Sigmoid colon (tissue), 6 donors: ENCODE measurements at regions not wholly inside any gene's neighbourhood (a gene's known extent, or its start where the extent isn't known, plus 50 kb on each side); places are given as distances from the start of the nearest gene placed in this dataset.

ENCODE experiments used
- DNase-seq: peaks from one replicate; pipeline ENCODE4 v3.0.0-alpha.2; 2019
- H3K27ac ChIP-seq, 4 donors: fragments of 200-600 bp; sonication (generic); one replicate each; pipeline ENCODE4 v1.5.1; 2016 to 2019; ENCODE audit warnings: mild to moderate bottlenecking in 1 of 4
- H3K27me3 ChIP-seq, 3 donors: fragments of 200-600 bp; sonication (generic); one replicate each; pipeline ENCODE4 v1.5.1; 2019; ENCODE audit warnings: mild to moderate bottlenecking in 1 of 3
- H3K36me3 ChIP-seq, 4 donors: fragments of 200-600 bp; sonication (generic); one replicate each; pipeline ENCODE4 v1.5.1; 2016 to 2019
- H3K4me1 ChIP-seq, 4 donors: fragments of 200-600 bp; sonication (generic); one replicate each; pipeline ENCODE4 v1.5.1; 2017 to 2019
- H3K4me3 ChIP-seq, 4 donors: fragments of 200-600 bp; sonication (generic); one replicate each; pipeline ENCODE4 v1.5.1; 2017 to 2019; ENCODE audit warnings: mild to moderate bottlenecking in 2 of 4, moderate library complexity in 1 of 4
- H3K9me3 ChIP-seq, 4 donors: fragments of 200-600 bp in 3 of 4; sonication (generic) in 3 of 4; one replicate each; pipeline versions ENCODE4 v1.5.1 to v1.6.1; 2013 to 2019
- CTCF ChIP-seq, 4 experiments: fragments of 450-650 bp in 3 of 4; fragments of 200-600 bp in 1 of 4; IDR thresholded peaks; one replicate each; pipeline ENCODE4 v1.5.1; 2016 to 2019; ENCODE audit warnings: antibody characterized with exemption in 4 of 4, mild to moderate bottlenecking in 3 of 4, moderate library complexity in 2 of 4
- EP300 ChIP-seq, 4 donors: sonication (generic); formaldehyde crosslinking; IDR thresholded peaks; one replicate each; pipeline ENCODE4 v1.6.1; 2017; ENCODE audit warnings: antibody characterized with exemption in 4 of 4
- POLR2A ChIP-seq, 2 donors: fragments of 450-650 bp; IDR thresholded peaks; one replicate each; pipeline ENCODE4 v1.6.1; 2016; ENCODE audit warnings: antibody characterized with exemption in 2 of 2, mild to moderate bottlenecking in 2 of 2, moderate library complexity in 2 of 2
- POLR2AphosphoS5 ChIP-seq, 4 donors: sonication (generic); formaldehyde crosslinking; IDR thresholded peaks; one replicate each; pipeline ENCODE4 v1.6.1; 2017; ENCODE audit warnings: antibody characterized with exemption in 4 of 4
- WGBS, 2 donors: extraction: QIAGEN DNeasy Blood & Tissue Kit; methylation state at CpG; one replicate each; pipeline ENCODE4 v1.1.7; 2013; 5-methylcytosine and 5-hydroxymethylcytosine counted together
- intact Hi-C: fragments of 100-400 bp; cut with DNase I; formaldehyde crosslinking; loops from one replicate; pipeline ENCODE4 v1.15.1; 2023
- donor health status: healthy with polysubstance abuse.
- donor health status: healthy.

- Histone ChIP-seq H3K27ac (no peak overlapping the region), H3K27me3 (no peaks in the 10 kb centered on the region), H3K4me1 (no peaks in the 10 kb centered on the region), H3K36me3 (no peaks in the 10 kb centered on the region), H3K4me3 (no peak overlapping the region), H3K9me3 (no peaks in the 10 kb centered on the region)
- 63 to 82% methylated on average over 4 of the region's 4 CpGs for WGBS, 2 donors
- TF ChIP-seq POLR2A (IDR thresholded peaks at IDR 0.05) (no peak), CTCF (IDR thresholded peaks at IDR 0.05) (no peak), POLR2AphosphoS5 (IDR thresholded peaks at IDR 0.05) (no peak), EP300 (IDR thresholded peaks at IDR 0.05) (no peak)
- no peak for DNase-seq
- intact Hi-C loops = no loop called here
These were observed 696.8 kb downstream of the OTOL1 start for GRCh38 chr3:162193148-162194095.

GRCh38 chr3:162195147-162195546 is 698.5 kb downstream of the OTOL1 start:
- no peak for TF ChIP-seq EP300 (IDR thresholded peaks at IDR 0.05)
- no peak for TF ChIP-seq POLR2AphosphoS5 (IDR thresholded peaks at IDR 0.05)
- TF ChIP-seq CTCF (IDR thresholded peaks at IDR 0.05) = no peak
- no peak for TF ChIP-seq POLR2A (IDR thresholded peaks at IDR 0.05)
- no peaks in the 10 kb centered on the region for H3K4me1 ChIP-seq
- WGBS, 2 donors = 79 to 85% methylated on average over 3 of the region's 3 CpGs
- no peaks in the 10 kb centered on the region for H3K27me3 ChIP-seq
- no peaks in the 10 kb centered on the region for H3K36me3 ChIP-seq
- H3K9me3 ChIP-seq = no peaks in the 10 kb centered on the region
- no peak for DNase-seq
- H3K27ac ChIP-seq = no peak overlapping the region
- intact Hi-C loops = no loop called here
- H3K4me3 ChIP-seq = no peak overlapping the region

- H3K9me3 ChIP-seq = no peaks in the 10 kb centered on the region
- no peaks in the 10 kb centered on the region for H3K36me3 ChIP-seq
- H3K27me3 ChIP-seq = no peaks in the 10 kb centered on the region
- no peak overlapping the region for H3K27ac ChIP-seq
- no peaks in the 10 kb centered on the region for H3K4me1 ChIP-seq
- no peak for DNase-seq
- intact Hi-C loops = no loop called here
- no peak for TF ChIP-seq POLR2A (IDR thresholded peaks at IDR 0.05)
- TF ChIP-seq EP300 (IDR thresholded peaks at IDR 0.05) = no peak
- no peak for TF ChIP-seq POLR2AphosphoS5 (IDR thresholded peaks at IDR 0.05)
- no peak for TF ChIP-seq CTCF (IDR thresholded peaks at IDR 0.05)
- no peak overlapping the region for H3K4me3 ChIP-seq
- WGBS, 2 donors = 57 to 64% methylated on average over 2 of the region's 2 CpGs
These were observed 700.4 kb downstream of the OTOL1 start for GRCh38 chr3:162196964-162197363.

DNA sequence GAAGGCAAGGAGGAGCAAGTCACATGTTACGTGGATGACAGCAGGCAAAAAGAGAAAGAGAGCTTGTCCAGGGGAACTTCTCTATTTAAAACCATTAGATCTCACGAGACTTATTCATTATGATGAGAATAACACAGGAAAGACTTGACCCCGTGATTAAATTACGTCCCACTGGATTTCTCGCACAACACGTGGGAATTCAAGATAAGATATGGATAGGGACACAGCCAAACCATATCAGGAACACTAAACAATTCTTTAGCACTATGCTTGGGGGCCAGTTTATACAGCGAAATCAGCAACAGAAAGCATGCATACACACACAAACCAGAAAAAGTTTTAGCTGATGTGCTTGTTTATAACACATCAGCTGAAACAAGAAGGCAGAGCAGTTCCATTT is 704.2 kb downstream of the OTOL1 start:
- DNase-seq = no peak
- Histone ChIP-seq H3K36me3 (no peaks in the 10 kb centered on the region), H3K4me3 (no peak overlapping the region), H3K4me1 (no peaks in the 10 kb centered on the region), H3K27me3 (no peaks in the 10 kb centered on the region), H3K27ac (no peak overlapping the region), H3K9me3 (no peaks in the 10 kb centered on the region)
- 74 to 78% methylated on average over 7 of the region's 7 CpGs for WGBS, 2 donors
- TF ChIP-seq POLR2A (IDR thresholded peaks at IDR 0.05) (no peak), EP300 (IDR thresholded peaks at IDR 0.05) (no peak), CTCF (IDR thresholded peaks at IDR 0.05) (no peak), POLR2AphosphoS5 (IDR thresholded peaks at IDR 0.05) (no peak)
- intact Hi-C loops = no loop called here
